Fibroblast of mammary gland (primary cell): ENCODE measurements at regions not wholly inside any gene's neighbourhood (a gene's known extent, or its start where the extent isn't known, plus 50 kb on each side); places are given as distances from the start of the nearest gene placed in this dataset.

ENCODE experiments used
- DNase-seq: peaks from one replicate; pipeline ENCODE4 v3.0.0-alpha.2; 2010; ENCODE audit warnings: low read depth
- H3K4me3 ChIP-seq: 2 replicates; pipeline ENCODE4 v1.5.1; 2011; ENCODE audit warnings: low read depth, mild to moderate bottlenecking, low read length, moderate library complexity; ENCODE audit not compliant: control insufficient read depth
- CTCF ChIP-seq: conservative IDR thresholded peaks from 2 replicates; pipeline ENCODE4 v1.5.1; 2011; ENCODE audit warnings: low read depth, low read length, inconsistent platforms; ENCODE audit not compliant: control insufficient read depth, insufficient read depth

DNA sequence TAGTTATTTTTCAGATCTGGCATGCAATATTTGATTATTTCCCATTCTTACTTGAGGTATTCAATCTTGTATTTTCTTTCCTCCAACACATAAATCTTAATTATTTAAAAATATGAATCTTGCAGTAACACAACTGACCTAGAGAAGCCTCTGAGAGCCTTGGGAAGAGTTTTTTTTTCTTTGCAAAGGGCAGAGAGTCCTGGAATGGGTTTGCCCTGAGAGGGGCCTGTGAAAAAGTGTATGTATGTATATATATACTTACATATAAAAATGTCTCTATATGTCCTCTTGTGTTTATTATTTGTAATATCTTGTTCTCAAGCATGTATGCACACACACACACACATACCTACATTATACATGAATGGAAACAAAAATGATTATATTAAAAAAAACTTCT lies 801.2 kb upstream of the SLITRK1 start:
- TF ChIP-seq CTCF: no peak
- DNase-seq: no peak
- no peak overlapping the region for H3K4me3 ChIP-seq

DNA sequence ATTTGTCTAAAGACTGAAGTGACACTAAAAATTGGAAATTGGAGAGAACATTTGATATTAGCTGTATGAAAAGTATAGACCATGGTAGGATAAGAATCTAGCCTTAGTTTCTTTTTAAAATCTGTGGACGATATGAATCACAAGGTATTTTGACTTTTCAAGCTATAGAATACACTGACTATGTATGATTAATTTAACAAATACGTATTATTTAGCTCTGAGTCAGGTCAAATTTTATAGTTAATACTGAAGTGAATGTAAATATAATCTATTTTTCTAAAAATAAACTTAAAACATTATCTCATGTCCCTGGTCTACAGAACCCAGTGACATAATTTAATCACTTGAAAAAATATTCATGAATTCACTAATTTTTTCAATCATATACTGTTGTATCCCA lies 795.6 kb upstream of the SLITRK1 start:
- no peak for DNase-seq
- no peak overlapping the region for H3K4me3 ChIP-seq

GRCh38 chr13:84672616-84673015 lies 790.3 kb upstream of the SLITRK1 start:
- no peak for DNase-seq
- no peak overlapping the region for H3K4me3 ChIP-seq
- no peak for TF ChIP-seq CTCF

More for the DNA sequence above, 795.6 kb upstream of the SLITRK1 start:
- no peak for TF ChIP-seq CTCF

DNA sequence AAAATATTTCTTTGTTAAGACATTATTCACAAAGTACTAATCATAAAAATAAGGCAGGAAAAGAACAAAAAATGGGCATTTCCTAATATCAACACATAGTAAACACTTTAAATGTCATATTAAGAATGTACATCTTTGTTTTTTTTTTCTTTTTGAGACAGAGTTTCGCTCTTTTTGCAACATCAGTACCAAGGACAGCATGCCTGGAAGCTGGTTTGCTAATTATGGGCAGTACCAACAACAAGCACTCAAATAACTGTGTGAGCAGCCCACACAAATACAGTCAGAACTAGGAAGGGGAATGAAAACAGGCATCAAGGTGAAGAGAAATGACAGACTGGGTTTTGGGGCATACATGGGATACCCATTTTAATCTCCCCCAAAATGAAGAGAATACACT lies 788.0 kb upstream of the SLITRK1 start:
- no peak overlapping the region for H3K4me3 ChIP-seq
- no peak for DNase-seq
- TF ChIP-seq CTCF: no peak

GRCh38 chr13:84668637-84669036 lies 786.4 kb upstream of the SLITRK1 start:
- no peak for TF ChIP-seq CTCF
- no peak for DNase-seq
- H3K4me3 ChIP-seq: no peak overlapping the region

DNA sequence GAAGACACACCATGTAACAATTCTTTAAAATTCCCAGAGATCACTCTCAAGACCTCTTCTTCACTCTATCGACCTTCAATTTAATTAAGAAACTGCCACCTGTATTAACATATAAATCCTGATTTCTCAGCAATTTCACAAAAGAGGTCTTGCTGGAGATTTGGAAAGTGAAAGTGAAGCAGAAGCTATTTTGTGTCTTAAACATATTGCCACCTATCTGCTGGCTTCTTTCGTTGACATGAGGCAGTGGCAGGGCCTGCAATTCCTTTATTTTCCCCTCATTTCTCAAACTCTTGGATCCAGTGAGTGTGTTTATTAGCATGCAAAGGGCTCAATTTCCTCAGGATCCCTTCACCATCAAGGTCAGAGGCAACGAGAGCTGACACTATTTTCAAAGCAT lies 780.2 kb upstream of the SLITRK1 start:
- no peak for DNase-seq
- TF ChIP-seq CTCF: no peak
- H3K4me3 ChIP-seq: no peak overlapping the region

- TF ChIP-seq CTCF: no peak
- DNase-seq: no peak
Observed at GRCh38 chr13:84661718-84662117, 779.4 kb upstream of the SLITRK1 start.

More at GRCh38 chr13:84661718-84662117, 779.4 kb upstream of the SLITRK1 start:
- H3K4me3 ChIP-seq: no peak overlapping the region
